Kidney (tissue), 13 donors: ENCODE measurements at regions not wholly inside any gene's neighbourhood (a gene's known extent, or its start where the extent isn't known, plus 50 kb on each side); places are given as distances from the start of the nearest gene placed in this dataset.

ENCODE experiments used
- DNase-seq, 5 donors: peaks; one replicate each; pipeline ENCODE4 v3.0.0-alpha.2; 2013 to 2020
- FAIRE-seq: peaks from 2 replicates; lab custom pipeline; 2012; peaks lifted over from hg19 to GRCh38; lab: Jason Lieb, UNC
- H3K27ac ChIP-seq, 2 donors: one replicate each; pipeline ENCODE4 v1.7.0; 2013; ENCODE audit warnings: low read depth in 2 of 2, low read length in 2 of 2, inconsistent platforms in 1 of 2
- H3K27me3 ChIP-seq: one replicate; pipeline ENCODE4 v1.7.1; 2013; ENCODE audit warnings: low read length, inconsistent platforms; ENCODE audit not compliant: control insufficient read depth, insufficient read depth
- H3K36me3 ChIP-seq, 3 donors: one replicate each; pipeline versions ENCODE4 v1.7.0 to v1.7.1; 2013; ENCODE audit warnings: low read length in 3 of 3, control low read depth in 1 of 3, inconsistent platforms in 1 of 3; ENCODE audit not compliant: insufficient read depth in 3 of 3, control insufficient read depth in 2 of 3
- H3K4me1 ChIP-seq, 3 donors: one replicate each; pipeline versions ENCODE4 v1.7.0 to v1.7.1; 2013; ENCODE audit warnings: low read length in 3 of 3, inconsistent platforms in 1 of 3, low read depth in 1 of 3; ENCODE audit not compliant: control insufficient read depth in 2 of 3, insufficient read depth in 2 of 3
- H3K4me3 ChIP-seq, 3 donors: one replicate each; pipeline versions ENCODE4 v1.7.0 to v1.8.1; 2013; ENCODE audit warnings: low read length in 3 of 3, control low read depth in 1 of 3, inconsistent platforms in 1 of 3
- H3K9ac ChIP-seq, 3 donors: one replicate each; pipeline versions ENCODE4 v1.7.0 to v1.7.1; 2013; ENCODE audit warnings: low read length in 3 of 3, control low read depth in 1 of 3, inconsistent platforms in 1 of 3
- H3K9me3 ChIP-seq, 3 donors: one replicate each; pipeline versions ENCODE4 v1.7.0 to v1.7.1; 2013; ENCODE audit warnings: low read length in 3 of 3, control low read depth in 1 of 3, inconsistent platforms in 1 of 3; ENCODE audit not compliant: control insufficient read depth in 2 of 3, insufficient read depth in 1 of 3
- CTCF ChIP-seq: IDR thresholded peaks from 3 replicates; pipeline ENCODE4 v1.5.1; 2012; ENCODE audit warnings: mild to moderate bottlenecking, moderate library complexity, borderline replicate concordance; ENCODE audit not compliant: insufficient read depth; ENCODE audit errors: extremely low read depth
- intact Hi-C: fragments of 100-400 bp; cut with DNase I; formaldehyde crosslinking; loops from one replicate; pipeline ENCODE4 v1.11.1; 2022
- donor health status: control.
- donor health status: control.
- donor health status: control.
- donor health status: control.
- donor health status: control.
- donor health status: DM: yes; HTN: yes; CAD: no.
- donor health status: Normal renal cell carcinoma (clear cell type).

GRCh38 chr12:34595749-34596733 lies 573.7 kb downstream of the ALG10 start:
- Histone ChIP-seq H3K9me3 (peaks cover 0 to 62% (median 11%) of the 10 kb centered on the region in 3 donors), H3K4me3 (no peak overlapping the region), H3K27me3 (no peaks in the 10 kb centered on the region), H3K36me3 (no peaks in the 10 kb centered on the region), H3K9ac (no peak overlapping the region), H3K4me1 (no peaks in the 10 kb centered on the region), H3K27ac (no peak overlapping the region)
- no peak for TF ChIP-seq CTCF
- FAIRE-seq (no peak), DNase-seq (peak in 1 of 5 donors; percentile 60)
- intact Hi-C loops = no loop called here

DNA sequence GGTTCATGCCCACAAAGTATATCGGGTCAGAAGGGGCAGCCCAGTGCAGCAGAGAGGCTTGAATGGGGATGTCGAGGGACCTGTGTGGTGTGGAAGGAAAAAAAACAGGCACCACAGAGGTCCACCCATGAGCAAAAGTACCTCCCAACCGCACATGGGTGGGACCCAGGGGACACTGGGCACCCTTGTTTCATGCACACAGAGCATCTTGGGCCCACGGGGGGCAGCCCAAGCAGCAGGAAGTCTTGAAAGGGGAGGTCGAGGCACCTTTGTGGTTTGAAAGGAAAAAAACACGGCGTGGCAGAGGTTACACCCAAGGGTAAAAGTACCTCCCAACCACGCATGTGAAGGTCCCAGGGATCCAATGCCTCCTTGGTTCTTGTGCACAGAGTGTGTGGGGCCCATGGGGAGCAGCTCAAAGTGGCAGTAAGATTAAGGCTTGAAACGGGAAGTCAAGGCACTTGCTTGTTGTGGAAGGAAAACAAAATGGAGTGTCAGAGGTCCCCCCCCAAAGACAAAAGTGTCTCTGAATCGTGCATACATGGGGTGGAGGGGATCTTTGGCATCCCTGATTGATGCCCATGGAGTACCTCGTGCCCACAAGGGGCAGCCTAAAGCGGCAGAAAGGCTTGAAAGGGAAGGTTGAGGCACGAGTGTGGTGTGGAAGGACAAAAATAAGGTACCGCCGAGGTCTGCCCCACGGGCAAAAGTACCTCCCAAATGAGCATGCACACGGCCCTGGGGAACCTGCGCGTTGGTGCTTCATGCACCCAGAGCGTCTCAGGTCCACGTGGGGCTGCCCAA lies 575.5 kb downstream of the ALG10 start:
- Histone ChIP-seq H3K27ac (no peak overlapping the region), H3K9me3 (peaks cover 0 to 47% (median 3%) of the 10 kb centered on the region in 3 donors), H3K27me3 (no peaks in the 10 kb centered on the region), H3K36me3 (no peaks in the 10 kb centered on the region), H3K9ac (no peak overlapping the region), H3K4me3 (no peak overlapping the region), H3K4me1 (no peaks in the 10 kb centered on the region)
- TF ChIP-seq CTCF = no peak
- DNase-seq = peak in 1 of 5 donors; percentile 20
- intact Hi-C loops = no loop called here
- FAIRE-seq = no peak

DNA sequence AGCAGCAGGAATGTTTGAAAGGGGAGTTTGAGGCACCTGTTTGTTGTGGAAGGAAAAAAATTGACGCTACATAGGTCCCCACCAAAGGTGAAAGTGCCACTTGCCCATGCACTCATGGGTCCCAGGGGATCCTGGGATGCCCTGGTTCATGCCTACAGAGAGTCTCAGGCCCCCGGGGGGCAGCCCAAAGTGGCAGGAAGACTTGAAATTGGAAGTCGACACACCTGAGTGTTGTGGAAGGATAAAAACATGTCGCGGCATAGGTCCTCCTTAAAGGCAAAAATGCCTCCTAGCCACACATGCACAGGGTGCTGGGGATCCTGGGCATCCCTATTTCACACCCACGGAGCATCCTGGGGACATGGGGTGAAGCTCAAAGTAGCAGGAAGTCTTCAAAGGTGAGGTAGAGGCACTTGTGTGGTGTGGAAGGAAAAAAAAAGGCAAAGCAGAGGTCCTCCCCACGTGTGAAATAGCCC lies 576.1 kb downstream of the ALG10 start:
- Histone ChIP-seq H3K9ac (no peak overlapping the region), H3K4me3 (no peak overlapping the region), H3K27me3 (no peaks in the 10 kb centered on the region), H3K4me1 (no peaks in the 10 kb centered on the region), H3K36me3 (no peaks in the 10 kb centered on the region), H3K27ac (no peak overlapping the region), H3K9me3 (peaks cover 0 to 44% (median 0%) of the 10 kb centered on the region in 3 donors)
- intact Hi-C loops = no loop called here
- TF ChIP-seq CTCF = no peak
- no peak for FAIRE-seq
- peak in 1 of 5 donors; percentile 39 for DNase-seq
